ENCODE measurements at regions not wholly inside any gene's neighbourhood (a gene's known extent, or its start where the extent isn't known, plus 50 kb on each side); places are given as distances from the start of the nearest gene placed in this dataset.

GRCh38 chr4:186814535-186815070 is 90.9 kb upstream of the FAT1 start:
- no peak for DNase-seq (ENCODE audit: low read depth)
- H3K4me3 ChIP-seq (ENCODE audit: low read depth, low read length): no peak overlapping the region
- TF ChIP-seq CTCF (IDR thresholded peaks at IDR 0.05; ENCODE audit: low read depth, low read length, missing control alignments): no peak

- no peak overlapping the region for H3K4me3 ChIP-seq (ENCODE audit: low read depth, low read length)
- no peak for DNase-seq (ENCODE audit: low read depth)
- no peak for TF ChIP-seq CTCF (IDR thresholded peaks at IDR 0.05; ENCODE audit: low read depth, low read length, missing control alignments)
Observed at GRCh38 chr4:186819342-186820086, 95.9 kb upstream of the FAT1 start.

GRCh38 chr4:186820391-186820891 is 96.8 kb upstream of the FAT1 start:
- TF ChIP-seq CTCF (IDR thresholded peaks at IDR 0.05; ENCODE audit: low read depth, low read length, missing control alignments): no peak
- DNase-seq (ENCODE audit: low read depth): no peak
- no peak overlapping the region for H3K4me3 ChIP-seq (ENCODE audit: low read depth, low read length)

- DNase-seq (ENCODE audit: low read depth): no peak
- H3K4me3 ChIP-seq (ENCODE audit: low read depth, low read length): no peak overlapping the region
- no peak for TF ChIP-seq CTCF (IDR thresholded peaks at IDR 0.05; ENCODE audit: low read depth, low read length, missing control alignments)
Observed at GRCh38 chr4:186823989-186824388, 100.3 kb upstream of the FAT1 start.

- H3K4me3 ChIP-seq (ENCODE audit: low read depth, low read length): no peak overlapping the region
- no peak for TF ChIP-seq CTCF (IDR thresholded peaks at IDR 0.05; ENCODE audit: low read depth, low read length, missing control alignments)
- DNase-seq (ENCODE audit: low read depth): no peak
Observed at GRCh38 chr4:186825069-186825468, 101.4 kb upstream of the FAT1 start.

- no peak for DNase-seq (ENCODE audit: low read depth)
- TF ChIP-seq CTCF (IDR thresholded peaks at IDR 0.05; ENCODE audit: low read depth, low read length, missing control alignments): no peak
- H3K4me3 ChIP-seq (ENCODE audit: low read depth, low read length): no peak overlapping the region
Observed at GRCh38 chr4:186826006-186826405, 102.3 kb upstream of the FAT1 start.
